Tibial nerve (tissue), 4 donors: ENCODE measurements at regions not wholly inside any gene's neighbourhood (a gene's known extent, or its start where the extent isn't known, plus 50 kb on each side); places are given as distances from the start of the nearest gene placed in this dataset.
A peak's percentile ranks its signal among the peaks of the same experiment; 100 is the strongest.
"Not testable (repeated sequence)": the region's sequence is repeated elsewhere in the genome, so short reads cannot be mapped to it uniquely, and the experiment has no call there.

Experiments
- DNase-seq, 2 donors: peaks; one replicate each; pipeline ENCODE4 v3.0.0-alpha.2; 2019; ENCODE audit warnings: low spot score in 2 of 2
- H3K27ac ChIP-seq, 4 donors: fragments of 200-600 bp; sonication (generic) in 3 of 4; one replicate each; pipeline ENCODE4 v1.5.1; 2017 to 2019; ENCODE audit warnings: mild to moderate bottlenecking in 1 of 4
- H3K27me3 ChIP-seq, 2 donors: fragments of 200-600 bp; sonication (generic) in 1 of 2; one replicate each; pipeline versions ENCODE4 v1.5.1 to v1.6.0; 2017 to 2019
- H3K36me3 ChIP-seq, 3 donors: fragments of 200-600 bp; sonication (generic); one replicate each; pipeline ENCODE4 v1.5.1; 2018 to 2019
- H3K4me1 ChIP-seq, 4 donors: fragments of 200-600 bp; sonication (generic) in 3 of 4; one replicate each; pipeline ENCODE4 v1.5.1; 2017 to 2019
- H3K4me3 ChIP-seq, 4 donors: fragments of 200-600 bp; sonication (generic) in 3 of 4; one replicate each; pipeline ENCODE4 v1.5.1; 2017 to 2019; ENCODE audit warnings: mild to moderate bottlenecking in 1 of 4, moderate library complexity in 1 of 4
- H3K9me3 ChIP-seq, 4 donors: fragments of 200-600 bp; sonication (generic) in 3 of 4; one replicate each; pipeline ENCODE4 v1.5.1; 2017 to 2019
- EP300 ChIP-seq, 2 donors: sonication (generic); formaldehyde crosslinking; IDR thresholded peaks; one replicate each; pipeline ENCODE4 v1.6.1; 2017; ENCODE audit warnings: antibody characterized with exemption in 2 of 2, mild to moderate bottlenecking in 1 of 2
- POLR2A ChIP-seq, 2 donors: fragments of 450-650 bp; IDR thresholded peaks; one replicate each; pipeline ENCODE4 v1.6.1; 2017; ENCODE audit warnings: antibody characterized with exemption in 2 of 2, mild to moderate bottlenecking in 2 of 2, moderate library complexity in 2 of 2
- WGBS, 2 donors: methylation state at CpG; one replicate each; pipeline ENCODE4 v1.1.5; 2018; 5-methylcytosine and 5-hydroxymethylcytosine counted together
- TF ChIP-seq, protein P1 (sequence below), 5 experiments: fragments of 200-600 bp in 3 of 5; fragments of 450-650 bp in 2 of 5; sonication (generic) in 3 of 5; IDR thresholded peaks; one replicate each; pipeline ENCODE4 v1.5.1; 2016 to 2019; ENCODE audit warnings: antibody characterized with exemption in 5 of 5, mild to moderate bottlenecking in 3 of 5, moderate library complexity in 2 of 5

DNA sequence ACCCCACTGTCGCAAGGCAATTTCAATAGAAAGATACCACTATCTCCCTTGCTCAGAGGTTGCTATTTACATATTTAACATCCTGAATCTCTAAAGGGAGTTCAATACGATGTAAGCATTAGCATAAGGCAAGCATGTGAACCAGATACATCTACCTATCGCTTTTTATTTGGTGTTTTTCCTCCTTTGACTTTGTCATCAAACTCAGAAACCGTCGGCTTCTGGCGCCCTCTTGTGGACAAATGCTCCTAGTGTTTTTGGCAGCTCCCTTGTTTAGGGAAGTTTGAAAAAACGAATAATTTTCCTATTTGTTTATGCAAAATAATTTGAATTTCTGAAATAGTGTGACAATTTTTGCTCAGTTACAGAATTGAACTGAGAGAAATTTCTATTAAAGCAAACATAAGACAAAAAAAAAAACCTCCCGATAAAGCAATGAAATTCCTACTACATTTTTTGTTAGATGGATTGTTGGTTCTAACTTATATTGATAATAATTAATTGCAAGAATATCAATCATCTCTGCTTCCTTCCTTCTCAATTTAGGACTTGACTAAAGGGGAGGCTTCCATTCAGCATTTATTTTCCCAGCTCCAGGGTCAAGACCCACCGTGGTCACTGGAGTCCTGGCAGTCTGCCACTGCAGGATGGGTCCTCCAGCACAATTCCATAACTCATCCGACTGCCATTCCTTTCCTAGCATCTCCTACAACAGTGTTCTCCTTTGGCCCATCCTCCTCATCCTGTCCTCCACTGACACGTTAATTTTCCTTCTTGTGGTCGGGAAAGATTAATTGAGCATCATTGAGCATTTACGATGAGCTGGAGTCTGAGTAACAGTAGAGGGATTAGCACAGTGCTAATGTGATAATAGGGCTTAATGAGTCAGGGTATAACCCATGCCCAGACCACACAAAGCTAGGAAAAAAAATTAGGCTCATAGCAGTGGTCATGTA, 131.8 kb upstream of the CHD1 start:
- Histone ChIP-seq H3K9me3 (no peaks in the 10 kb centered on the region), H3K4me1 (peaks cover 0 to 10% (median 0%) of the 10 kb centered on the region in 4 donors), H3K27me3 (no peaks in the 10 kb centered on the region), H3K4me3 (no peak overlapping the region), H3K27ac (no peak overlapping the region), H3K36me3 (no peaks in the 10 kb centered on the region)
- DNase-seq = peak; percentile 69 to 88
- TF ChIP-seq, protein P1, sequence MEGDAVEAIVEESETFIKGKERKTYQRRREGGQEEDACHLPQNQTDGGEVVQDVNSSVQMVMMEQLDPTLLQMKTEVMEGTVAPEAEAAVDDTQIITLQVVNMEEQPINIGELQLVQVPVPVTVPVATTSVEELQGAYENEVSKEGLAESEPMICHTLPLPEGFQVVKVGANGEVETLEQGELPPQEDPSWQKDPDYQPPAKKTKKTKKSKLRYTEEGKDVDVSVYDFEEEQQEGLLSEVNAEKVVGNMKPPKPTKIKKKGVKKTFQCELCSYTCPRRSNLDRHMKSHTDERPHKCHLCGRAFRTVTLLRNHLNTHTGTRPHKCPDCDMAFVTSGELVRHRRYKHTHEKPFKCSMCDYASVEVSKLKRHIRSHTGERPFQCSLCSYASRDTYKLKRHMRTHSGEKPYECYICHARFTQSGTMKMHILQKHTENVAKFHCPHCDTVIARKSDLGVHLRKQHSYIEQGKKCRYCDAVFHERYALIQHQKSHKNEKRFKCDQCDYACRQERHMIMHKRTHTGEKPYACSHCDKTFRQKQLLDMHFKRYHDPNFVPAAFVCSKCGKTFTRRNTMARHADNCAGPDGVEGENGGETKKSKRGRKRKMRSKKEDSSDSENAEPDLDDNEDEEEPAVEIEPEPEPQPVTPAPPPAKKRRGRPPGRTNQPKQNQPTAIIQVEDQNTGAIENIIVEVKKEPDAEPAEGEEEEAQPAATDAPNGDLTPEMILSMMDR (IDR thresholded peaks at IDR 0.05) = peak; percentile 71 to 93 (median 78)
- TF ChIP-seq POLR2A (IDR thresholded peaks at IDR 0.05) = no peak
- 17 to 18% methylated on average over 13 of the region's 13 CpGs for WGBS, 2 donors

DNA sequence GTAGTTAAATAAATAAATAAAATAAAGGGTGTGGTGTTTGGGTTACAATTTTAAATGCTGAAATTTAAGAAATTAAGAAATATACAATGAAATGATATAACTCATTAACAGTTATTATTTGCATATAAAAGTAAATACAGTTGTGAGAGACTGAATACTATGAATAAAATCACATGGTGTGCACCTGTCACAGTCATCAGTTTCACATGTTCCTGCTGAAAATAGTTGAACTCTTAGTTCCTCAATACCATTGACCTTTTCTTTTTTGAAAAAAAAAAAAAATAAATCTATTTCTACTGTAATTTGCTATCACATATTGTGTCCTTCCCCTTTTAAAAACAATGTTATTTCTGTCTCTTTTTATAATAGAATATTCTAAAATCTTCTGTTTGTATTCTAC, 130.9 kb upstream of the CHD1 start:
- Histone ChIP-seq H3K4me3 (no peak overlapping the region), H3K27ac (no peak overlapping the region), H3K36me3 (no peaks in the 10 kb centered on the region), H3K4me1 (peaks cover 0 to 10% (median 0%) of the 10 kb centered on the region in 4 donors), H3K9me3 (no peaks in the 10 kb centered on the region), H3K27me3 (no peaks in the 10 kb centered on the region)
- TF ChIP-seq, protein P1 (IDR thresholded peaks at IDR 0.05) = no peak
- no peak for DNase-seq

DNA sequence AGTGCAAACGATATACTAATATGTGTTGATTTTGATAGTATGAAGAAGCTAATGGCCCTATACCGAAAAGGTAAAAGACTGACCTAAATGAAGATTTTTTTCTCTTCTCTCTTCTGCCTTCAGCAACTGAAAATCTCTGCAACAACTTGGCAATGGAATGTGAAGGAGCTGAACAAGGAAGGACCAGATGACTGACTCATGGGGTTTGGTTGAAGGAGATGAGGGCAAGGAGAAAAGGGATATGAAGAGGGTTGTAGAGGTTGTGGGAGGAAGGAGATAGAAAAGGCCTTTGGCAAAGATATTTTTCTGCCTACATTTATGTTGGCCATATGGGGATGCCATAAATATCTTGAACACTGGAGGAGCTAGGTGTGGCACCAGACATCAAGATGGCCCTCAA, 129.7 kb upstream of the CHD1 start:
- Histone ChIP-seq H3K9me3 (no peaks in the 10 kb centered on the region), H3K4me3 (no peak overlapping the region), H3K36me3 (no peaks in the 10 kb centered on the region), H3K27ac (no peak overlapping the region), H3K4me1 (peaks cover 0 to 10% (median 0%) of the 10 kb centered on the region in 4 donors), H3K27me3 (no peaks in the 10 kb centered on the region)
- DNase-seq = no peak
- WGBS, 2 donors = 92 to 94% methylated on average over 2 of the region's 2 CpGs
- TF ChIP-seq, protein P1 (IDR thresholded peaks at IDR 0.05) = no peak
- TF ChIP-seq POLR2A (IDR thresholded peaks at IDR 0.05) = no peak
- no peak for TF ChIP-seq EP300 (IDR thresholded peaks at IDR 0.05)

DNA sequence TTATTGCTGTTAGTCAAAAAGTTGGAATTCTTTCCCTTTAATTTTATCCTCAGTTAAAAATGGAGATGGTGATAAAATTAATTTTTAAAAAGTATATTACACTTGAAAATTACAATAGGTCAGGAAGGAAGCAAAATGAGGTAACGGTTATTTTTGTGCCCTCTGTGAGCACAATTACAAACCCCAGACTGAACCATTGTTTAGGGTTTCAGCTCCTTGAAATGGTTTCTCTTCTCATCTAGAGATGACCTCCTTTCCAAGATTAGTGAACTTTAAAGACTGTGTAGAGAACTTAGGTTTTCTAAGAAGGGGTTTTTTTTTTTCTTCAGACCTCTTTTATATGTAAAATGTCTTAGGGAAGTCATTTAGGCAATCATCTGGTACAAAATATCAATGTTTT, 126.2 kb upstream of the CHD1 start:
- H3K4me1 ChIP-seq = peaks cover 0 to under 1% (median 0%) of the 10 kb centered on the region in 4 donors
- no peak overlapping the region for H3K27ac ChIP-seq
- no peaks in the 10 kb centered on the region for H3K36me3 ChIP-seq
- no peaks in the 10 kb centered on the region for H3K9me3 ChIP-seq
- no peak for TF ChIP-seq EP300 (IDR thresholded peaks at IDR 0.05)
- TF ChIP-seq, protein P1 (IDR thresholded peaks at IDR 0.05) = no peak
- TF ChIP-seq POLR2A (IDR thresholded peaks at IDR 0.05) = no peak
- WGBS, 2 donors = 72 to 78% methylated on average over 1 of the region's 1 CpG
- no peaks in the 10 kb centered on the region for H3K27me3 ChIP-seq
- no peak overlapping the region for H3K4me3 ChIP-seq
- no peak for DNase-seq

DNA sequence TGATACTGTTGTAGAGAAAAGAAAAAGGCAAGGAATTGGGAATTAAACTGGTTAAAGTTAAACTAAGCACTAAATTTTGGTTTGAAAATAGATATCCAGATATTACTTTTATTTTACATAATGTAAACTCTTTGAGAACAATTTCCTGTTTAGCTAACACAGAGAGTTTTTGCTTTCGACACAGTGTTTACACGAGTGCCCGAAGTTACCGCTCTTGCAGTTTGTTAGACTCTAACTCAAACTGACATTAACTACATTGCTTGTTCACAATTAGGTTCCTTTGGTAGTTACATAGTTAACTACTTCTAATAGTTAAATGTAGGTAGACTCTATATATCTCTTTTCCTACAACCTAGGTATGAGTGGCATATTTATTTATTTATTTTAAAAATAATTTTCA, 117.1 kb upstream of the CHD1 start:
- Histone ChIP-seq H3K27me3 (no peaks in the 10 kb centered on the region), H3K4me1 (peaks cover 0 to 14% (median 0%) of the 10 kb centered on the region in 4 donors), H3K4me3 (no peak overlapping the region), H3K9me3 (peaks cover 0 to 11% (median 0%) of the 10 kb centered on the region in 4 donors), H3K36me3 (no peaks in the 10 kb centered on the region), H3K27ac (no peak overlapping the region)
- no peak for DNase-seq
- TF ChIP-seq, protein P1 (IDR thresholded peaks at IDR 0.05) = no peak
- TF ChIP-seq POLR2A (IDR thresholded peaks at IDR 0.05) = no peak
- no peak for TF ChIP-seq EP300 (IDR thresholded peaks at IDR 0.05)
- WGBS, 2 donors = 48 to 53% methylated on average over 4 of the region's 4 CpGs

DNA sequence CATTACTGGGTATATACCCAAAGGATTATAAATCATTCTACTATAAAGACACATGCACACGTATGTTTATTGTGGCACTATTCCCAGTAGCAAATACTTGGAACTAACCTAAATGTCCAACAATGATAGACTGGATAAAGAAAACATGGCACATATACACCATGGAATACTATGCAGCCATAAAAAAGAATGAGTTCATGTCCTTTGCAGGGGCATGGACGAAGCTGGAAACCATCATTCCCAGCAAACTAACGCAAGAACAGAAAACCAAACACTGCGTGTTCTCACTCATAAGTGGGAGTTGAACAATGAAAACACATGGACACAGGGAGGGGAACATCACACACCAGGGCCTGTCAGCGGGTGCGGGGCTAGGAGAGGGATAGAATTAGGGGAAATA, 114.5 kb upstream of the CHD1 start:
- peaks cover 0 to 14% (median under 1%) of the 10 kb centered on the region in 4 donors for H3K4me1 ChIP-seq
- not testable (repeated sequence) for H3K4me3 ChIP-seq, H3K36me3 ChIP-seq, H3K27ac ChIP-seq, H3K27me3 ChIP-seq, DNase-seq
- WGBS, 2 donors = 86 to 93% methylated on average over 6 of the region's 6 CpGs
- H3K9me3 ChIP-seq = peaks cover 0 to 11% (median 0%) of the 10 kb centered on the region in 4 donors
